Endothelial cell of umbilical vein (primary cell): ENCODE measurements at regions not wholly inside any gene's neighbourhood (a gene's known extent, or its start where the extent isn't known, plus 50 kb on each side); places are given as distances from the start of the nearest gene placed in this dataset.

Source experiments
- BruUV-seq: library from RNA; stranded (reverse); fragments of 400-500 nt; replicated peaks from 2 replicates; lab custom pipeline; 2021; lab: Mats Ljungman, UMichigan
- CTCF ChIA-PET: fragments of 300-600, 350-600 bp; sonication (Branson Sonifier 250); formaldehyde crosslinking; loops from one replicate; lab custom pipeline; 2021; ENCODE audit warnings: antibody characterized with exemption, inconsistent platforms; lab: Charles Lee
- POLR2A ChIA-PET: fragments of 300-600, 350-600 bp; sonication (Branson Sonifier 250); formaldehyde crosslinking; loops from one replicate; lab custom pipeline; 2021; ENCODE audit warnings: antibody characterized with exemption, inconsistent platforms; lab: Charles Lee
- DNase-seq: peaks from one replicate; pipeline ENCODE4 v3.0.0-alpha.2; 2011; ENCODE audit warnings: low read depth, low spot score
- FAIRE-seq: peaks from 2 replicates; lab custom pipeline; 2011; peaks lifted over from hg19 to GRCh38; lab: Jason Lieb, UNC
- H2AFZ ChIP-seq: 2 replicates; pipeline ENCODE4 v1.6.0; 2012; ENCODE audit warnings: low read depth, low read length, control low read depth, inconsistent platforms
- H3K27ac ChIP-seq: 2 replicates; pipeline ENCODE4 v1.5.1; 2011; ENCODE audit warnings: low read depth, mild to moderate bottlenecking, control low read depth, low read length, moderate library complexity; ENCODE audit not compliant: insufficient read depth
- H3K27me3 ChIP-seq, 2 experiments: 2 replicates each; pipeline versions ENCODE4 v1.6.0 to v1.6.1; 2011; ENCODE audit warnings: low read length in 2 of 2, mixed read lengths in 1 of 2; ENCODE audit not compliant: control insufficient read depth in 2 of 2, insufficient read depth in 2 of 2
- H3K36me3 ChIP-seq, 2 experiments: 2 replicates in 1 of 2; 3 replicates in 1 of 2; pipeline ENCODE4 v1.5.1; 2011; ENCODE audit warnings: low read length in 2 of 2, mild to moderate bottlenecking in 1 of 2, moderate library complexity in 1 of 2; ENCODE audit not compliant: control insufficient read depth in 2 of 2, insufficient read depth in 2 of 2; ENCODE audit errors: extremely low read depth in 1 of 2
- H3K4me1 ChIP-seq: 3 replicates; pipeline ENCODE4 v1.5.1; 2011; ENCODE audit warnings: mild to moderate bottlenecking, low read length; ENCODE audit not compliant: control insufficient read depth, insufficient read depth; ENCODE audit errors: extremely low read depth
- H3K4me2 ChIP-seq: 2 replicates; pipeline ENCODE4 v1.6.1; 2011; ENCODE audit warnings: low read length, control low read depth, mixed read lengths; ENCODE audit not compliant: insufficient read depth
- H3K4me3 ChIP-seq, 3 experiments: fragments of 200-600 bp in 1 of 3; sonication (generic), shearing (Covaris generic) in 1 of 3; replicated peaks in 1 of 3; 2 replicates each; pipeline ENCODE4 v1.5.1; 2011 to 2016; ENCODE audit warnings: control low read depth in 3 of 3, low read length in 3 of 3, mild to moderate bottlenecking in 2 of 3, inconsistent platforms in 1 of 3, low read depth in 1 of 3, moderate library complexity in 1 of 3; ENCODE audit not compliant: insufficient read depth in 1 of 3
- H3K79me2 ChIP-seq: 2 replicates; pipeline ENCODE4 v1.6.0; 2012; ENCODE audit warnings: low read length, inconsistent platforms; ENCODE audit not compliant: control insufficient read depth, insufficient read depth
- H3K9ac ChIP-seq: replicated peaks from 2 replicates; pipeline ENCODE3; 2011; ENCODE audit warnings: low read length, control low read depth; ENCODE audit not compliant: insufficient read depth; ENCODE audit errors: extremely low read depth
- H3K9me1 ChIP-seq: replicated peaks from 3 replicates; pipeline ENCODE4 v1.6.0; 2011; ENCODE audit warnings: mild to moderate bottlenecking, low read length; ENCODE audit not compliant: control insufficient read depth, insufficient read depth; ENCODE audit errors: extremely low read depth
- H3K9me3 ChIP-seq: replicated peaks from 2 replicates; pipeline ENCODE4 v1.5.1; 2012; ENCODE audit warnings: low read length, inconsistent platforms; ENCODE audit not compliant: control insufficient read depth, insufficient read depth
- H4K20me1 ChIP-seq: replicated peaks from 2 replicates; pipeline ENCODE3; 2011; ENCODE audit warnings: mild to moderate bottlenecking, low read length; ENCODE audit not compliant: control insufficient read depth, insufficient read depth; ENCODE audit errors: extremely low read depth
- EZH2 ChIP-seq: IDR thresholded peaks from 2 replicates; pipeline ENCODE4 v1.6.1; 2012; ENCODE audit warnings: borderline replicate concordance, low read depth, mild to moderate bottlenecking, moderate library complexity, low read length, inconsistent platforms; ENCODE audit not compliant: severe bottlenecking
- FOS ChIP-seq: IDR thresholded peaks from 2 replicates; pipeline ENCODE4 v1.6.1; 2011; ENCODE audit warnings: mild to moderate bottlenecking, low read length, moderate library complexity, borderline replicate concordance; ENCODE audit not compliant: insufficient read depth
- GATA2 ChIP-seq: IDR thresholded peaks from 2 replicates; pipeline ENCODE4 v1.7.0; 2011; ENCODE audit warnings: low read depth, mild to moderate bottlenecking, moderate library complexity, mixed read lengths, low read length; ENCODE audit not compliant: insufficient read length, insufficient read depth
- JUN ChIP-seq: IDR thresholded peaks from 2 replicates; pipeline ENCODE4 v1.6.1; 2011; ENCODE audit warnings: borderline replicate concordance, low read depth; ENCODE audit not compliant: insufficient read length, insufficient read depth
- MYC ChIP-seq: IDR thresholded peaks from one replicate; pipeline ENCODE4 v1.6.1; 2011; ENCODE audit warnings: mild to moderate bottlenecking, low read depth, low read length
- POLR2A ChIP-seq: IDR thresholded peaks from 2 replicates; pipeline ENCODE4 v1.6.1; 2012; ENCODE audit warnings: low read depth, mild to moderate bottlenecking, control low read depth, low read length
- POLR2AphosphoS5 ChIP-seq: IDR thresholded peaks from 2 replicates; pipeline ENCODE4 v1.6.1; 2012; ENCODE audit warnings: low read depth, mild to moderate bottlenecking, control low read depth, low read length, moderate library complexity; ENCODE audit not compliant: insufficient read depth
- dilution Hi-C: fragments of 300-500 bp; cut with MboI; formaldehyde crosslinking; loops from one replicate; pipeline ENCODE4 v1.15.0; 2019; ENCODE audit warnings: low sequenced_read_pairs; ENCODE audit not compliant: extremely low pct_ligation_motif_present
- intact Hi-C: fragments of 100-400 bp; cut with micrococcal nuclease; formaldehyde crosslinking; loops from one replicate; pipeline ENCODE4 v1.10.0; 2022
- TF ChIP-seq, protein P1 (sequence below), 2 donors: IDR thresholded peaks; 1 replicate in 1 of 2; 2 replicates in 1 of 2; pipeline ENCODE4 v1.5.1; 2011; ENCODE audit warnings: low read length in 2 of 2, mild to moderate bottlenecking in 2 of 2, moderate library complexity in 2 of 2, control low read depth in 1 of 2, inconsistent platforms in 1 of 2, low read depth in 1 of 2; ENCODE audit not compliant: insufficient read depth in 1 of 2; ENCODE audit errors: extremely low read depth in 1 of 2
- TF ChIP-seq, protein P2 (sequence below): IDR thresholded peaks from 2 replicates; pipeline ENCODE4 v1.6.1; 2011; ENCODE audit not compliant: insufficient read depth, insufficient read length

DNA sequence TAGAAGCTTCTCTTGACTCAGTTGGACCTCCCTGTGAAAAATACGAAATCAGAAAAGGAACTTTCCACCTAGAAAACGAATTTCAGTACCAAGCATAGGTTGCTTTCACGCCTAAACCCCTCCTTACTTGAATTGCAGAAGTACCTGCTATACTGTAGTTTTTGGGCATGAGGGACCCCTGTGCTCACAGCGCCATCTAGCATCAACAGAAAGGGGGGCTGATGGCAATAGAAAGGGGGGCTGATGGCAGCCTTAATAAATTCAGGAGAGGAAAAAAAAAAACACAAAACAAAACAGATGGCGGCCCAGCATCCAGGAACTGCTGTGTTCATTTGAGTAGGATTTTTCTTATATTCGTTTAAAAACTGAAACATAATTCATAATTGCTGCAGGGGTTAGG lies 96.7 kb downstream of the NPAP1 start:
- Histone ChIP-seq H3K9ac (no peak overlapping the region), H3K9me1 (no peaks in the 10 kb centered on the region), H2AFZ (peak overlapping the region; percentile 79), H4K20me1 (no peaks in the 10 kb centered on the region), H3K9me3 (no peaks in the 10 kb centered on the region), H3K79me2 (no peaks in the 10 kb centered on the region), H3K36me3 (no peaks in the 10 kb centered on the region), H3K27ac (no peak overlapping the region), H3K27me3 (no peaks in the 10 kb centered on the region), H3K4me1 (no peaks in the 10 kb centered on the region), H3K4me2 (no peak overlapping the region), H3K4me3 (no peak overlapping the region)
- FAIRE-seq (no peak), DNase-seq (no peak)
- dilution Hi-C loops = no loop called here
- intact Hi-C loops = loop anchor here (5.0 kb wide), 1 partner anchor 185 kb away; no protein-coding TSS in a partner anchor
- ChIA-PET POLR2A (no interaction called here), CTCF (no interaction called here)
- BruUV-seq = no TSS peak
- TF ChIP-seq, protein P1, sequence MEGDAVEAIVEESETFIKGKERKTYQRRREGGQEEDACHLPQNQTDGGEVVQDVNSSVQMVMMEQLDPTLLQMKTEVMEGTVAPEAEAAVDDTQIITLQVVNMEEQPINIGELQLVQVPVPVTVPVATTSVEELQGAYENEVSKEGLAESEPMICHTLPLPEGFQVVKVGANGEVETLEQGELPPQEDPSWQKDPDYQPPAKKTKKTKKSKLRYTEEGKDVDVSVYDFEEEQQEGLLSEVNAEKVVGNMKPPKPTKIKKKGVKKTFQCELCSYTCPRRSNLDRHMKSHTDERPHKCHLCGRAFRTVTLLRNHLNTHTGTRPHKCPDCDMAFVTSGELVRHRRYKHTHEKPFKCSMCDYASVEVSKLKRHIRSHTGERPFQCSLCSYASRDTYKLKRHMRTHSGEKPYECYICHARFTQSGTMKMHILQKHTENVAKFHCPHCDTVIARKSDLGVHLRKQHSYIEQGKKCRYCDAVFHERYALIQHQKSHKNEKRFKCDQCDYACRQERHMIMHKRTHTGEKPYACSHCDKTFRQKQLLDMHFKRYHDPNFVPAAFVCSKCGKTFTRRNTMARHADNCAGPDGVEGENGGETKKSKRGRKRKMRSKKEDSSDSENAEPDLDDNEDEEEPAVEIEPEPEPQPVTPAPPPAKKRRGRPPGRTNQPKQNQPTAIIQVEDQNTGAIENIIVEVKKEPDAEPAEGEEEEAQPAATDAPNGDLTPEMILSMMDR (IDR thresholded peaks at IDR 0.05; ENCODE audit: extremely low read depth in 1 of 2, insufficient read depth in 1 of 2, low read depth in 1 of 2, low read length in 2 of 2) = no peak
- TF ChIP-seq MYC = no peak
- TF ChIP-seq FOS = no peak
- TF ChIP-seq JUN = no peak
- no peak for TF ChIP-seq EZH2
- no peak for TF ChIP-seq POLR2A
- TF ChIP-seq, protein P2, sequence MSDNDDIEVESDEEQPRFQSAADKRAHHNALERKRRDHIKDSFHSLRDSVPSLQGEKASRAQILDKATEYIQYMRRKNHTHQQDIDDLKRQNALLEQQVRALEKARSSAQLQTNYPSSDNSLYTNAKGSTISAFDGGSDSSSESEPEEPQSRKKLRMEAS = no peak
- no peak for TF ChIP-seq POLR2AphosphoS5
- no peak for TF ChIP-seq GATA2
